Caco-2 (cell line): ENCODE measurements at regions not wholly inside any gene's neighbourhood (a gene's known extent, or its start where the extent isn't known, plus 50 kb on each side); places are given as distances from the start of the nearest gene placed in this dataset.
"Not testable (repeated sequence)": the region's sequence is repeated elsewhere in the genome, so short reads cannot be mapped to it uniquely, and the experiment has no call there.

Experiments used
- BruUV-seq: library from RNA; stranded (reverse); fragments of 400-500 nt; replicated peaks from 2 replicates; lab custom pipeline; 2021; lab: Mats Ljungman, UMichigan
- CTCF ChIA-PET: fragments of 300-600 bp; sonication (Branson Sonifier 250); formaldehyde crosslinking; loops from one replicate; lab custom pipeline; 2022; ENCODE audit warnings: antibody characterized with exemption; lab: Charles Lee
- POLR2A ChIA-PET: fragments of 300-600 bp; sonication (Branson Sonifier 250); formaldehyde crosslinking; loops from one replicate; lab custom pipeline; 2022; ENCODE audit warnings: antibody characterized with exemption; lab: Charles Lee
- DNase-seq, 2 experiments: peaks; one replicate each; pipeline versions ENCODE4 v3.0.0 to v3.0.0-alpha.2; 2020 to 2022
- H3K27me3 ChIP-seq: replicated peaks from 2 replicates; pipeline ENCODE4 v1.6.0; 2011; ENCODE audit warnings: low read length; ENCODE audit not compliant: control insufficient read depth, insufficient read depth
- H3K36me3 ChIP-seq: 2 replicates; pipeline ENCODE4 v1.5.1; 2011; ENCODE audit warnings: low read length; ENCODE audit not compliant: control insufficient read depth, insufficient read depth
- H3K4me1 ChIP-seq: fragments of 250-450 bp; sonication (Bioruptor Pico); 2 replicates; pipeline ENCODE4 v1.5.1; 2020; ENCODE audit warnings: mild to moderate bottlenecking
- H3K4me3 ChIP-seq: 2 replicates; pipeline ENCODE4 v1.5.1; 2011; ENCODE audit warnings: low read depth, mild to moderate bottlenecking, control low read depth, low read length
- H3K9me3 ChIP-seq: fragments of 250-450 bp; sonication (Bioruptor Pico); 2 replicates; pipeline ENCODE4 v1.5.1; 2020; ENCODE audit warnings: mild to moderate bottlenecking, moderate library complexity
- H3K27ac Mint-ChIP-seq: one replicate; pipeline ENCODE4 v1.8.0; 2022; ENCODE audit warnings: mixed read lengths; ENCODE audit not compliant: unreplicated experiment
- H3K27me3 Mint-ChIP-seq: one replicate; pipeline ENCODE4 v1.8.0; 2022; ENCODE audit warnings: mixed read lengths; ENCODE audit not compliant: insufficient read depth, unreplicated experiment
- H3K36me3 Mint-ChIP-seq: one replicate; pipeline ENCODE4 v1.8.0; 2022; ENCODE audit warnings: mild to moderate bottlenecking, mixed read lengths; ENCODE audit not compliant: insufficient read depth, unreplicated experiment
- H3K4me1 Mint-ChIP-seq: one replicate; pipeline ENCODE4 v1.8.0; 2022; ENCODE audit warnings: low read depth, mixed read lengths; ENCODE audit not compliant: unreplicated experiment
- H3K4me3 Mint-ChIP-seq: one replicate; pipeline ENCODE4 v1.8.0; 2022; ENCODE audit warnings: mild to moderate bottlenecking, moderate library complexity, mixed read lengths; ENCODE audit not compliant: unreplicated experiment
- H3K9me3 Mint-ChIP-seq: one replicate; pipeline ENCODE4 v1.8.0; 2022; ENCODE audit warnings: mixed read lengths; ENCODE audit not compliant: unreplicated experiment
- intact Hi-C: fragments of 100-400 bp; cut with micrococcal nuclease; formaldehyde crosslinking; loops from one replicate; pipeline ENCODE4 v1.10.0; 2022; ENCODE audit not compliant: unreplicated experiment
- TF ChIP-seq, protein P1 (sequence below), 2 experiments: fragments of 200-600 bp in 1 of 2; IDR thresholded peaks; 1 replicate in 1 of 2; 2 replicates in 1 of 2; pipeline versions ENCODE4 v1.5.1 to v1.8.0; 2011 to 2022; ENCODE audit warnings: antibody characterized with exemption in 1 of 2, control low read depth in 1 of 2, inconsistent platforms in 1 of 2, low read depth in 1 of 2, low read length in 1 of 2, mild to moderate bottlenecking in 1 of 2, moderate library complexity in 1 of 2; ENCODE audit not compliant: insufficient read depth in 1 of 2, severe bottlenecking in 1 of 2, unreplicated experiment in 1 of 2

- TF ChIP-seq, protein P1, sequence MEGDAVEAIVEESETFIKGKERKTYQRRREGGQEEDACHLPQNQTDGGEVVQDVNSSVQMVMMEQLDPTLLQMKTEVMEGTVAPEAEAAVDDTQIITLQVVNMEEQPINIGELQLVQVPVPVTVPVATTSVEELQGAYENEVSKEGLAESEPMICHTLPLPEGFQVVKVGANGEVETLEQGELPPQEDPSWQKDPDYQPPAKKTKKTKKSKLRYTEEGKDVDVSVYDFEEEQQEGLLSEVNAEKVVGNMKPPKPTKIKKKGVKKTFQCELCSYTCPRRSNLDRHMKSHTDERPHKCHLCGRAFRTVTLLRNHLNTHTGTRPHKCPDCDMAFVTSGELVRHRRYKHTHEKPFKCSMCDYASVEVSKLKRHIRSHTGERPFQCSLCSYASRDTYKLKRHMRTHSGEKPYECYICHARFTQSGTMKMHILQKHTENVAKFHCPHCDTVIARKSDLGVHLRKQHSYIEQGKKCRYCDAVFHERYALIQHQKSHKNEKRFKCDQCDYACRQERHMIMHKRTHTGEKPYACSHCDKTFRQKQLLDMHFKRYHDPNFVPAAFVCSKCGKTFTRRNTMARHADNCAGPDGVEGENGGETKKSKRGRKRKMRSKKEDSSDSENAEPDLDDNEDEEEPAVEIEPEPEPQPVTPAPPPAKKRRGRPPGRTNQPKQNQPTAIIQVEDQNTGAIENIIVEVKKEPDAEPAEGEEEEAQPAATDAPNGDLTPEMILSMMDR (IDR thresholded peaks at IDR 0.05; ENCODE audit: insufficient read depth in 1 of 2, low read depth in 1 of 2, low read length in 1 of 2, severe bottlenecking in 1 of 2, unreplicated experiment in 1 of 2), result no peak
- H3K27ac Mint-ChIP-seq, result no peak overlapping the region
- H3K27me3 ChIP-seq, result no peaks in the 10 kb centered on the region
- H3K36me3 ChIP-seq, result no peaks in the 10 kb centered on the region
- H3K4me1 ChIP-seq, result no peaks in the 10 kb centered on the region
- H3K27me3 Mint-ChIP-seq, result peaks cover 4% of the 10 kb centered on the region
- DNase-seq, result no peak
- ChIA-PET CTCF (no interaction called here), POLR2A (no interaction called here)
- no peak overlapping the region for H3K4me3 ChIP-seq
- no peaks in the 10 kb centered on the region for H3K9me3 ChIP-seq
- no peak overlapping the region for H3K4me3 Mint-ChIP-seq
- no peaks in the 10 kb centered on the region for H3K9me3 Mint-ChIP-seq
- no peaks in the 10 kb centered on the region for H3K4me1 Mint-ChIP-seq
- no TSS peak for BruUV-seq
- intact Hi-C loops, result no loop called here
- H3K36me3 Mint-ChIP-seq, result no peaks in the 10 kb centered on the region
Measured at GRCh38 chr6:120771019-120771418, 563.3 kb downstream of the TBC1D32 start.

DNA sequence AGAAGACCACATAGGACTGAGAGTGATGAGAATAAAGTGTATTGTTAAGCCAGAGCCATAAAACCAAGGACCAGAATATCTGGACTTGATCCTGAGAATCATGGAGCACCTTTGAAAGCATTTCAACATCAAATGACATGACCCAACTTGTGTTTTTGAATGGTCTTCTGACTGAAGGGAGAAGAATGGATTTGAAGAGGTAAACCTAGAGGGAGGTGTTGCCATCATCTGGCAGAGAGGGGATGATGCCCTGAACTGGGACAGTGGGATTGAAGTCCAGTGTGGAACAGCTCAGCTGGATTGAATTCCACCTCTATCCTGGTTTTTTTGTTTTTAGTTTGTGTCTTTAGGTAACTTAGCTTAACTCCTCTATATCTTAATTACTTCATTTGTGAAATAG, 570.0 kb downstream of the TBC1D32 start:
- H3K4me1 Mint-ChIP-seq, result no peaks in the 10 kb centered on the region
- H3K36me3 Mint-ChIP-seq, result no peaks in the 10 kb centered on the region
- TF ChIP-seq, protein P1 (IDR thresholded peaks at IDR 0.05; ENCODE audit: insufficient read depth in 1 of 2, low read depth in 1 of 2, low read length in 1 of 2, severe bottlenecking in 1 of 2, unreplicated experiment in 1 of 2), result peak in 1 of 2 experiments; percentile 17
- BruUV-seq, result no TSS peak
- H3K9me3 Mint-ChIP-seq, result no peaks in the 10 kb centered on the region
- Histone ChIP-seq H3K4me3 (no peak overlapping the region), H3K4me1 (no peaks in the 10 kb centered on the region), H3K27me3 (no peaks in the 10 kb centered on the region), H3K9me3 (no peaks in the 10 kb centered on the region), H3K36me3 (no peaks in the 10 kb centered on the region)
- no peak overlapping the region for H3K27ac Mint-ChIP-seq
- intact Hi-C loops, result loop anchor here (5.0 kb wide), 1 partner anchor 177 kb away; no protein-coding TSS in a partner anchor
- no peak for DNase-seq
- peaks cover 4% of the 10 kb centered on the region for H3K27me3 Mint-ChIP-seq
- no peak overlapping the region for H3K4me3 Mint-ChIP-seq
- POLR2A ChIA-PET, result no interaction called here
- CTCF ChIA-PET, result interaction anchor here (0.6 kb wide), 1 partner anchor 34 kb away, joined by 3 read pairs; no protein-coding TSS in a partner anchor

DNA sequence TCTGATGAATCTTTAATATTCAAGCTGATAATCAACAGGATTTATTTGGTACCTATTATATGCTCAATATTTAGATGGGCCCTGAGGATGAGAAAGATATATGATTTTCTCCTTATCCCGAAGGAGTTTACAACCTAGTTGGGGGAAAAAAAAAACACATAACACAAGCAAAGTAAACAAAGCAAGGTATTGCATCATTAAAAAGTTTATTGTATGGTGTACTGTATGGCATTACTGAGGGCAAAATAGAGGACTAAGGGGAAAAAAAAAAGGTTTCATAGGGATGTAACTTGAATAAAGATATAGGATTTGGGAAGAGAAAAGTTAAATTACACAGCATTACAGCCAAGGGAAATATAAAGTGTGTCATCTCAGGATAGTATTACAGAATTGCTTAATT, 574.7 kb downstream of the TBC1D32 start:
- no peaks in the 10 kb centered on the region for H3K9me3 ChIP-seq
- no peaks in the 10 kb centered on the region for H3K9me3 Mint-ChIP-seq
- POLR2A ChIA-PET, result no interaction called here

GRCh38 chr6:120748574-120748973, 585.7 kb downstream of the TBC1D32 start:
- H3K27me3 ChIP-seq, CTCF ChIA-PET, H3K4me1 Mint-ChIP-seq, H3K36me3 Mint-ChIP-seq, H3K9me3 ChIP-seq, H3K27me3 Mint-ChIP-seq, DNase-seq, BruUV-seq, H3K4me3 ChIP-seq, H3K4me1 ChIP-seq, H3K4me3 Mint-ChIP-seq, POLR2A ChIA-PET, H3K9me3 Mint-ChIP-seq, H3K27ac Mint-ChIP-seq, H3K36me3 ChIP-seq, intact Hi-C loops: not testable (repeated sequence)

More for the DNA sequence above, 574.7 kb downstream of the TBC1D32 start:
- Histone ChIP-seq H3K36me3 (no peaks in the 10 kb centered on the region), H3K27me3 (no peaks in the 10 kb centered on the region), H3K4me1 (no peaks in the 10 kb centered on the region), H3K4me3 (no peak overlapping the region)
- TF ChIP-seq, protein P1 (IDR thresholded peaks at IDR 0.05; ENCODE audit: insufficient read depth in 1 of 2, low read depth in 1 of 2, low read length in 1 of 2, severe bottlenecking in 1 of 2, unreplicated experiment in 1 of 2), result no peak
- H3K27me3 Mint-ChIP-seq, result no peaks in the 10 kb centered on the region
- intact Hi-C loops, result no loop called here
- H3K4me3 Mint-ChIP-seq, result no peak overlapping the region
- no peak for DNase-seq
- no peak overlapping the region for H3K27ac Mint-ChIP-seq
- H3K4me1 Mint-ChIP-seq, result no peaks in the 10 kb centered on the region
- CTCF ChIA-PET, result interaction anchor here (0.7 kb wide), 1 partner anchor 1338 kb away, joined by 3 read pairs; no protein-coding TSS in a partner anchor
- no TSS peak for BruUV-seq
- H3K36me3 Mint-ChIP-seq, result no peaks in the 10 kb centered on the region
